ENCODE measurements at regions not wholly inside any gene's neighbourhood (a gene's known extent, or its start where the extent isn't known, plus 50 kb on each side); places are given as distances from the start of the nearest gene placed in this dataset.

DNA sequence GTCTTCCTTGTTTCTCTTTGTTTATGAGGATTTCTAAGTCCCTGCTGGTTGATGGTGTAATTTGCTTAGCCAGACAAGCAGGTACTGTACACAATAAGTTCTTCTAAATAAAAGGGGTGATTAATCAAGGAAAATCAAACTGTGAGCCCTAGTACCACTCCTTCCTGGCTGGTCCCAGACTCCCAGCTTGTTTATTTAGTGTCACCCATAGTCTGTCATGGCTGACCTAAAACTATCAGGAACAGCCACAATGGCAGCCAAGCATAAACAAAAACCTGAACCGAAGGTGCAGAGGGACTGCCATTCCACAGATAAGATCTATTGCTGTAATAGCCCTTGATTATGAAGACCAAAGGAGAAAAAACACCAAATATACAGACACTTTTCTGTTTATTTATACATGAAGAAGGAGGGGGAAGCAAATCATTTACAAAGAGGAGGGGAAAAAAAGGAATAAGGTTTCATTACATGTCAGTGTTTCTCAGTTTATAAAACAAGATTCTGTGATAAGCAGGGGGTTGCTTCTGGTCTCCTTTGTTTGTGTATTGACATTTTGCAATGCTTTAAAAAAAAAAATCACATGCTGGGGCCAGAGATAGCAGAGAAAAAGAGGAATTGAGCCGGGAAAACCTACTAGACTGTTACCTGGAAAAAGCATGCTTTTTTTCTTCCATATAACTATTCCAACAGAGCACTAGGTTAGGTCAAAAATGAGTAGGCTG lies 182.4 kb upstream of the DPH6 start:
- Mint-ChIP-seq H3K36me3 (no peaks in the 10 kb centered on the region), H3K9me3 (peaks cover 0 to 9% of the 10 kb centered on the region in 2 donors), H3K27ac (no peak overlapping the region)
- ATAC-seq (no peak), DNase-seq (ENCODE audit: low spot score in 2 of 2) (no peak)

DNA sequence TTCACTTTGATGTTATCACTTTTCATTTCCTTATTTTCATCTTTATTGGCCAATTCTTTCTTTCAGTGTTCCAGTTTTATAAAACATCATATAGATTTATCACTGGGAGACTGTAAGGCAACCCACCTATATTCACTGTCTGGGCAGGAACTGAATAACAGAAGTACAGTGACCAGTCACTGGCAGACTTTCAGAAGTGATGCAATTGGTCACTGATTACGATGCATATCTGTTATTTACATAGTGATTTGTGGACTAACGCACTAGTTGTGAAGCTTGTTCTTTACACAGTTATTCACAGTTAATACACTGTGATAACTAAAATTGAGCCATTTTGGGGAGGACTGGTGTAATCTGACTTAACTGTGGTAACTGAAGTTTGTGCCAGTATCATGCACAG lies 190.2 kb upstream of the DPH6 start:
- Mint-ChIP-seq H3K27ac (no peak overlapping the region), H3K36me3 (no peaks in the 10 kb centered on the region), H3K9me3 (peaks cover 0 to 4% of the 10 kb centered on the region in 2 donors)
- ATAC-seq (no peak), DNase-seq (ENCODE audit: low spot score in 2 of 2) (no peak)

DNA sequence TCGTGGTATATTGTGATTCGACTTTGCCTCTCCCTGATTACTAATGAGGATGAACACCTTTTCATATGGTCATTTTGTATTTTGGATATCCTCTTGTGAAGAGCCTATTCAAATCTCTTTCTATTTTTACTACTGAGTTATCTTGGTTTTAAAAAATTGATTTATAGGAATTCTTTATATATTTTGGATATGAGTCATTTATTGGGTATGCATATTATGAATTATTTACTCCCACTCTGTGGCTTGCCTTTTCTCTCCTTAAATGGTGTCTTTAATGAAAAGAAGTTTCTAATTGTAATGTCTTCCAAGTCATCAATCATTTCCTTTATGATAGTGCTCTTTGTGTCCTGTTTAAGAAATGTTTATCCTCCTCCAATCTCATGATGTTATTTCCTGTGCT lies 191.5 kb upstream of the DPH6 start:
- DNase-seq (ENCODE audit: low spot score in 2 of 2) (no peak), ATAC-seq (no peak)
- H3K36me3 Mint-ChIP-seq: no peaks in the 10 kb centered on the region
- peaks cover 0 to 6% of the 10 kb centered on the region in 2 donors for H3K9me3 Mint-ChIP-seq
- no peak overlapping the region for H3K27ac Mint-ChIP-seq

DNA sequence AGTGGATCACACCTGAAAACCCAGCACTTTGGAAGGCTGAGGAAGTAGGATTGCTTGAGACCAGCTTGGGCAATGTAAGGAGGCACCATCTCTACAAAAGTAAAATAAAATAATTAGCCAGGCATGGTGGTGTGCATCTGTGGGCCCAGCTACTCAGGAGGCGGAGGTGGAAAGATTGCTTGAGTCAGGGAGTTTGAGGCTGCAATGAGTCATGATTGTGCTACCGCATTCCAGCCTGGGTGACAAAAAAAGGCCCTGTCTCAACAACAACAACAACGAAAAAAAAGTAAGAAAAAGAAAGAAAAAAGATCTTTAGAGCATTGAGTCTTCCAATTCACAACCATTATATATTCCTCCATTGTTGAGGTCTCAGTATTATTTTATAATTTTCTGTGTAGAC lies 192.4 kb upstream of the DPH6 start:
- Mint-ChIP-seq H3K36me3 (no peaks in the 10 kb centered on the region), H3K27ac (no peak overlapping the region), H3K9me3 (peaks cover 0 to 6% of the 10 kb centered on the region in 2 donors)
- DNase-seq (ENCODE audit: low spot score in 2 of 2): no peak
- no peak for ATAC-seq

DNA sequence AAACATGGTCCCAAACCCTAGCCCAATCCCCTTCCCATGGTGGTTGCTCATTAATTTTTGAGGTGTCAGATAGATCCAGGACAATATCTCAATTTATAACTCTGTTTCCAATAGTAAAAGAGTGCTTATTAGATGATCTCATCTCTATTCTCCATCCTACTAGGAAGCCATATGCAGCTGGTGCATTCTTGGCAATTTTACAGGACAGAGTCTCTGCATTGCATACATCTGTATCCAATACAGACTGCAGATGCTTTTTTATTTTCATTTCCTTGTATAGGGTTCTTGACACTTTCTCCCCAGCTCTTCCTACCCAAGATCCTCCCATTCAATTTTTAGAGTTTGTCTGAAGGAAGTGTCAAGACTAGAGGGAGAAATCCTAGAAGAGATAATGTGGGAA lies 194.8 kb upstream of the DPH6 start:
- Mint-ChIP-seq H3K27ac (no peak overlapping the region), H3K36me3 (no peaks in the 10 kb centered on the region), H3K9me3 (peaks cover 0 to 6% of the 10 kb centered on the region in 2 donors)
- DNase-seq (ENCODE audit: low spot score in 2 of 2) (no peak), ATAC-seq (no peak)

DNA sequence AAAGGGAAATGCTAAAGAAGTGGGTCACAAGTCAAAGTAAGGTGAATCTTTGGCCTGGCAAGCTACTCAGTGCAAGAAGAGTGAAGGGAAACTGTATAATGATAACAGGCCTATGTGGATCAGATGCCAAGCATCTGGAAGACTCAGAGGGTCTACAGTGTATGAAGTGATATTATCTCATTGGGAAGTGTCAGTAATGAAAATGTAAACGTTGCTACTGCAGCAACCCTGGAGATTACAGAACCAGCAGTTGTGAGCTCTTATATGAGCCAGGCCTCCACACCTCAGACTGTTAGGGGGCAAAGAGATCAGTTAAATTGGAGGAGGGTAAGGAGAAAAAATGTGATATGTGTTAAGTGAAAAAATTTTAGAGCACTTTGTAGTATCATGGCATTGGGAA lies 195.4 kb upstream of the DPH6 start:
- no peaks in the 10 kb centered on the region for H3K36me3 Mint-ChIP-seq
- no peak for ATAC-seq
- H3K9me3 Mint-ChIP-seq: peaks cover 0 to 6% of the 10 kb centered on the region in 2 donors
- no peak overlapping the region for H3K27ac Mint-ChIP-seq
- DNase-seq (ENCODE audit: low spot score in 2 of 2): no peak

DNA sequence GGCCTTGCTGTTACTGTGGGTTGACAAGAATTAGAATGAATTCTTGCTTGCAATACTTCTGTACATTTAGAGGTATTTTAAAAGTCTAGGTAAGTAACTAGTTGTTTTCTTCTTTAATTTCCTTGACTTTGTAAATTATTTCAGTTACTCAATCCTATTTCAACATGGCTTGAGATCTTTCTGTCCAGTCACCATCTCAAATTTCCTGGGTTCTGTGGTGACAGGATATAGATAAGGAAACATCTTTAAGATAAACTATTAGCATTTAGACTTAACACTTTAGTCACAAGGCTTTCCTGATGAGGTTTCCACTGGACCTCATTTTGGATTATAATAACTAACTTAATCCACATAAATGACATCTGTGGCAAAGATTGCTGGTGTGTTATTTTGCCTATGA lies 195.9 kb upstream of the DPH6 start:
- no peak for ATAC-seq
- peaks cover 0 to 6% of the 10 kb centered on the region in 2 donors for H3K9me3 Mint-ChIP-seq
- no peak overlapping the region for H3K27ac Mint-ChIP-seq
- no peaks in the 10 kb centered on the region for H3K36me3 Mint-ChIP-seq
- no peak for DNase-seq (ENCODE audit: low spot score in 2 of 2)

DNA sequence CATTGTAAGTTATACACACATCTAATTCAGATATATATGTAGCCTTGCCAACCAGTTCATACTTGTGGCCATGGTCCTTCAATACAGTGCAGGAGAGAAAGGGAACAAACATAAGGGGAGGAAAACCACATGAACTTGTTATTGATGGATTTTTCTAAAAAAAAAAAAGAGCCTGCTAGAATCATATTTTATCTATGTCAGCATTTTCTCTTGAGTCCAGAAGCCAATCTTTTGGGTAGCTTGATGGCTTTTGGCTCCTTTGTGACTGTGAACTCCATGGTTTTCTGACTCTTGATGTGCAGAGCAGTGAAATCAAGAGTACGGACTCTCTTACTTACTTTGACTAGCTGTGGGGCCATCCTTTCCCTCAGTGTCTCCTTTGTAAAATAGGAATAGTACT lies 197.4 kb upstream of the DPH6 start:
- no peak for DNase-seq (ENCODE audit: low spot score in 2 of 2)
- ATAC-seq: no peak
- Mint-ChIP-seq H3K36me3 (no peaks in the 10 kb centered on the region), H3K9me3 (peaks cover 0 to 6% of the 10 kb centered on the region in 2 donors), H3K27ac (no peak overlapping the region)

DNA sequence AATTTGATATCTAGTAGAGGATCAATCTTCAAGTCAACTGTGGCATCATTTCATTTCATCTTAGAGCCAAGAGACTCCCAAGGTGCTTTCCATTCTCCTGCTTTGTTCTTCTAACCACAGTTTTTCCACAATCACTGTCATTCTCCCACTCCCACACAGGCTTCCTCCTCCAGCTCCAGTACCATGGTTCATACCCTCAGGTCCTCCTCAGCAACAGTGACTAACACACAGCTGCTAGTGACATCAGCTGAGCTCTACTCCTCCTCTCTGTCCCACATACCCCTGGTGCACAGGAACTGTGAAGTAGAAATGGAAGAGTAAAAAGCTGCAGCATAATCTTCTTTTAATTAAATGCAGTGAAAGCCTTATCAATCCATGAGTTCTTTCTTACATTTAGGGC lies 200.2 kb upstream of the DPH6 start:
- Mint-ChIP-seq H3K9me3 (peaks cover 0 to 2% of the 10 kb centered on the region in 2 donors), H3K36me3 (no peaks in the 10 kb centered on the region), H3K27ac (no peak overlapping the region)
- DNase-seq (ENCODE audit: low spot score in 2 of 2) (no peak), ATAC-seq (peak in 1 of 2 donors; percentile 55)

DNA sequence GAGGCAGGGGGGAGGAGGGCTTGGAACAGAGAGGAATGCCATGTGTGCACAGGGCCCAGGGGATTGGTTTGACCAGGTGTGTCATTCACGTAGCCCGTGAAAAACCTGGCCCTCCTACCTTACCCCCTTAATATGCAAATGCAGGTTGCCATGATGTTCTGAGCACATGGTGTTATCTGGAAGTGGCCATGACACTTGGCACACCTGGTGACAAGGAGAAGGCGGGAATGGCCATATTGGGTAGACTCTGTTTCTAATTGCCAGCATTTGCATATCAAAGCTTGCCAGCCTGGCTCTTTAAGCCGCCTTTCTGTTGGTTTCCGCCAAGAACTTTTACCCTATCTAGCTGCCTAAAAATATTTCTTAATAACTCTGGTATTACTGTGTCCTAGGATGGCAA lies 202.1 kb upstream of the DPH6 start:
- DNase-seq (ENCODE audit: low spot score in 2 of 2): no peak
- ATAC-seq: no peak
- Mint-ChIP-seq H3K27ac (no peak overlapping the region), H3K36me3 (no peaks in the 10 kb centered on the region), H3K9me3 (no peaks in the 10 kb centered on the region)

DNA sequence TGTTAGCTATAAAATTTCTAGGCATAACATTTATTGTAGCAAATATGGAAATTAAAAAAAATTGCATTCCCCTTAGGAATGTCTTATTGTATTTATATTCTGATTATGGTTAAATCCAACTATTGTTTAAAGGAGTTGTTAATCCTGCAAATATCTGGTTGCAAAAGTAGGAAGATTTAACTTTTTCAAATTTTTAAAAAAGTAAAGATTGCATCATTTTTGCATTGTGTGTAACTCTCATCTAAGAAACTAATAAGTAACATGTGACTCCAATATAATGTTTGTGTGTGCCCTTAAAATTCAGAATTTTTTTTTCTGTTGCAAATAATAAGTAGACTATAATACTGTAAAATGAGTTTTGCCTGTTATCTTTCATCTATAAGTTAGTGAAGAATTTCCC lies 204.1 kb upstream of the DPH6 start:
- Mint-ChIP-seq H3K27ac (no peak overlapping the region), H3K9me3 (no peaks in the 10 kb centered on the region), H3K36me3 (no peaks in the 10 kb centered on the region)
- no peak for ATAC-seq
- no peak for DNase-seq (ENCODE audit: low spot score in 2 of 2)

DNA sequence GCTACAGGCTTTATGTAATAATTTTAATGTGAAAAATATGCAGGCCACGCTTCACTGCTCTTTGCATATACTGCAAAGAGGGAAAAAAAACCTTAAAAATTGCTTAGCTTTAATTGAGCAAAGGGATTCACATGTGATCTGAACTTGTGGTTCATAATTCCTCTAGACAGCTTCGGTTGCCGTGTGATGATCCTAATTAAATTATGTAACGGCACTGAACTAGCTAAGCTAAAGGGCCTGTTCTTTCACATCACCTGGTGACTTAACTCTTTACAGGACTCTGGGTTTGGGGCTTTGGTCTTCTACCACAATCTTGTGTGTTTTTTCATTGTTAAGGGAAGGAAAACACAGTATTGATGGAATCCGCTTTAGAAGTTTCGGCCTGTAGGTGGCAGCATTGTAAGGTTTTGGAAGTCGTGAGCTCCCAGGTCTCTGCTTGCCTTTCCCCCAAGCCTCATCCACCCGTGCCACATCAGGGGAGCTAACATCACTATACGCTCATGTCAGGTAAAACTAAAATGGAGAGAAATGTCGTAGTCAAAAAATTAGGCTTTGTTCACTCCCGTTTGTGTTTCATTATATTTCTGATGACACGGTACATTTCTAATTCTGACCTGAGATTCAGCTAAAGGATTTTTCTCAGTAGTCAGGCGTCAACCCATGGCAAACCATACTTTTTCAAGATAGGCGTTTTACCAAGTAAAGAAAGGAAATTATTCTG lies 205.6 kb upstream of the DPH6 start:
- Mint-ChIP-seq H3K27ac (no peak overlapping the region), H3K36me3 (no peaks in the 10 kb centered on the region)
- ATAC-seq: peak in 1 of 2 donors; percentile 61

DNA sequence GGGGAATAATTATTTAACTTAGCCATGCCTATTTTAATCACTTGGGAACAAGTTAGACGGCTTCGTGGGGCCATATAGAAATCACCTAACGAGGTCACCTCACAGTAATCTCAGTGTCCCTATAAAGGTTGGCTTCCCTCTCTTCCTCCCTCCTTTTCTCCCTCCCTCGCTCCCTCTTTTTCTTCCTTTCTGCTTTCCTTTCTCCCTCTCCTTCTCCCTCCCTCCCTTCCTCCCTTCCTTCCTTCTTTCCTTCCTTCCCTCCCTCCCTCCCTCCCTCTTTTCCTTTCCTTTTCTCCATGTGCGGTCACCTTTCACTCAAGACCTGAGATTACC lies 206.1 kb upstream of the DPH6 start:
- Mint-ChIP-seq H3K27ac (no peak overlapping the region), H3K9me3 (no peaks in the 10 kb centered on the region), H3K36me3 (no peaks in the 10 kb centered on the region)
- DNase-seq (ENCODE audit: low spot score in 2 of 2) (no peak), ATAC-seq (no peak)

More for the DNA sequence above, 205.6 kb upstream of the DPH6 start:
- peak in 1 of 2 donors; percentile 63 for DNase-seq (ENCODE audit: low spot score in 2 of 2)
- no peaks in the 10 kb centered on the region for H3K9me3 Mint-ChIP-seq

DNA sequence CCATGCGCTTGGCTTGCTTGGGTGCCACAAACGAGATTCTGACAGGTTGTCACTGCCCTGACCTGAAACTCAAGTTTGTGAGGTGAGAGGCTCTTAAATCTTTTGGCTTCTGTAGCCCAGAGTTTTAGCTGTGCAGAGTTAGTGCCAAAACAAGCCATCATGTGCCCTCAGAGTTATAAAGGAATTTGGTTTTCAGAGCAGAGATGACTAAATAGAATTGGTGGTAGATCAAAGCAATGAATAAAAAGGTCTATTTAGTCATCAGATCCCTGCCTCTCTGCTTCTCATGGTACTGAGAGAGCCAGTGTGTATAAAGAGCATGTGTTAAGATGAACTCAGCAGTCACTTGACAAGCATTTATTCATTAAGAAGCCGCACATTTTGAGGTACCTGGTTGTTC lies 207.5 kb upstream of the DPH6 start:
- ATAC-seq (peak in 1 of 2 donors; percentile 22), DNase-seq (ENCODE audit: low spot score in 2 of 2) (no peak)
- Mint-ChIP-seq H3K27ac (no peak overlapping the region), H3K9me3 (no peaks in the 10 kb centered on the region), H3K36me3 (no peaks in the 10 kb centered on the region)

DNA sequence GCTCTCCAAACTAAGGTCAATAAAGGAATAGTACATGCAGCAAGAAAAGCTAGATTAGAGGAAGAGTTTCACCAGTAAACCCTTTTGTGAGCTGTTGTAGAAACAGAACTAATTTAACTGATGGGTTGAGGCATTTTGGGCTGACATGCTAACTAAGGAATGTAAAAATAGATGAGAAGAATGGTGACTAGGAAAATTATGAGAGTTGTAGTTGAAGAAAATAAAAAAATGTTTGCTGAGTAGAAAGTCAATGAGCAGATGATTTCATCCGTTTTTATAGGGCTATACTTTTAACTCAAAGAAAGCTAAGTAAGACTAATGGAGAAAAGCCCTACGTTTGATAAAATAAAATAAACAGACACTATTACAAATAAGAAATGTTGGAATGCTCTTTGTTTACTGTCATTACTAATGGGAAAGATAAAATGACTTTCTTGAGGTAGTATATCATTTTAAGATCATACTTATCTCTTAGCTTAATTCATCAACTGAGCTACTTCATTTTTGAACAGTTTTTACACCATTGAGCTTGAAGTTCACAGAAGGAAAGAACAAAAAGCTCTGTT lies 209.4 kb upstream of the DPH6 start:
- Mint-ChIP-seq H3K36me3 (no peaks in the 10 kb centered on the region), H3K27ac (no peak overlapping the region), H3K9me3 (no peaks in the 10 kb centered on the region)
- DNase-seq (ENCODE audit: low spot score in 2 of 2) (no peak), ATAC-seq (no peak)

DNA sequence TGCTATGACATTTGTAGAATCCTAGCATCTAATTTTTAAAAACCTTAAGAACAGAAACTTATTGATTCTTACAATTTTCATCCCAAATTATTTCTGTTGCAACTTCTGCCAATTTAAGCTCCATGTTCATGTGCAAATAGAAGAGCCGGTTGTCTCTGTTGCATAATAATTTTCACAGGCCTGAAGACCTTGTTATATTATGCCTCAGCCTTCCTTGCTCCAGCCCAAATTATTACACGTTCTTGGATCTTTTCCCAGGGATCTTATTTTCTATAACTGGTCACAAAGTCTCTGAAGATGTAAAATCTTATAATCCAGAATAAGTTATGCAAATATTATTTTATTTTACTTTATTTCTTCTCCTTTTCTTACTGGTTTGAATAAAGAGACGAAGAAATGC lies 210.7 kb upstream of the DPH6 start:
- no peak for DNase-seq (ENCODE audit: low spot score in 2 of 2)
- no peak for ATAC-seq
- no peaks in the 10 kb centered on the region for H3K9me3 Mint-ChIP-seq
- H3K36me3 Mint-ChIP-seq: no peaks in the 10 kb centered on the region
- no peak overlapping the region for H3K27ac Mint-ChIP-seq

DNA sequence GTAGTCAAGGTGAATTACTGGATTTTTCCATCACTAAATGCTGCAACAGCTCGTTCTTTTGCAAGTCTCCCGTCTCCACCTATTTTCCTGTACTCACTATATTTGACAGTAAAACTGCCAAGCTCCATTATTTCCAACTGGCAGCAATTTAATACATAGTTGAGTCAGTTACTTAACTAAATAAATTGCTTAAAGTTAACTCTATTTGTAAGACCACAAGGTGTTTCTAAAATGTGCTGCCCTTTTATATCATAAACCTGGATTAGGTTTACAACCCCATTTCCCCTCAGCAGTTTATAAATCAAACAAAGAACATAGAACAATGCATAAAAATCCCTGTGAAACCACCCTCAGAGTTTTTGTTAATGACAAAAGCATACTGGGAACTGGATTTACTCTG lies 211.4 kb upstream of the DPH6 start:
- Mint-ChIP-seq H3K27ac (no peak overlapping the region), H3K36me3 (no peaks in the 10 kb centered on the region), H3K9me3 (no peaks in the 10 kb centered on the region)
- ATAC-seq: no peak
- no peak for DNase-seq (ENCODE audit: low spot score in 2 of 2)

DNA sequence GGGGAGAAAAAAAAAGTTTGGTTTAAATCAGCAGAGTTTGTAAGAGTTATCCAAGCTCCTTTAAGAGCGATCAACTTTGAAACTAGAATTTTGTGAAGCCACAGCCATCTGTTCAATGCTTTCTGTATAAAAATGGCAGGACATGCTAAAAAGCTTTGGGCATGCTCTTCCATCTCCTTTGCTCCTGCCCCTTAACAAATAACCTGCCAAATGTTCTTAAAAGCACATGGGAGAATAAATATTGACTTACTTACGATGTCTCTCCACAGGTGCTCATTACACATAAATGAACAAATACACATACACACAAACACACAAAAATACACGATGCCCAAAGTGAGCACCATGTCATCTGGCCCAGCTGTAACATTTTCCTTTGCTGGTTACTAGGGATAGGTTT lies 211.8 kb upstream of the DPH6 start:
- DNase-seq (ENCODE audit: low spot score in 2 of 2) (no peak), ATAC-seq (no peak)
- no peak overlapping the region for H3K27ac Mint-ChIP-seq
- H3K9me3 Mint-ChIP-seq: no peaks in the 10 kb centered on the region
- H3K36me3 Mint-ChIP-seq: no peaks in the 10 kb centered on the region
